Loucy (cell line): ENCODE measurements at regions not wholly inside any gene's neighbourhood (a gene's known extent, or its start where the extent isn't known, plus 50 kb on each side); places are given as distances from the start of the nearest gene placed in this dataset.

Source experiments
- CTCF ChIP-seq: fragments of 200-600 bp; sonication (generic); conservative IDR thresholded peaks from 2 replicates; pipeline ENCODE4 v1.5.1; 2014; ENCODE audit warnings: mild to moderate bottlenecking, antibody characterized with exemption, low read length
- EZH2phosphoT487 ChIP-seq: fragments of 200-600 bp; IDR thresholded peaks from 2 replicates; pipeline ENCODE4 v1.6.1; 2018; ENCODE audit warnings: antibody characterized with exemption, mild to moderate bottlenecking, moderate library complexity, borderline replicate concordance

- no peak for TF ChIP-seq CTCF
- TF ChIP-seq EZH2phosphoT487, result no peak
Measured at GRCh38 chrX:82058728-82059127, 856.8 kb downstream of the SH3BGRL start.
